HEK293 (cell line): ENCODE measurements at regions not wholly inside any gene's neighbourhood (a gene's known extent, or its start where the extent isn't known, plus 50 kb on each side); places are given as distances from the start of the nearest gene placed in this dataset.

Experiments used
- CTCF ChIP-seq: fragments of 450-650 bp; formaldehyde crosslinking; IDR thresholded peaks from 2 replicates; pipeline ENCODE4 v1.5.1; 2016; ENCODE audit warnings: missing biosample characterization, missing genetic modification characterization
- HOXD13 ChIP-seq: sonication (generic); formaldehyde crosslinking; IDR thresholded peaks from 2 replicates; pipeline ENCODE4 v1.8.0; 2022; ENCODE audit warnings: missing genetic modification reagents, borderline replicate concordance
- KLF1 ChIP-seq: fragments of 450-650 bp; formaldehyde crosslinking; IDR thresholded peaks from 2 replicates; pipeline ENCODE4 v1.5.1; 2016; ENCODE audit warnings: missing biosample characterization, missing genetic modification characterization
- REST ChIP-seq: fragments of 450-650 bp; formaldehyde crosslinking; IDR thresholded peaks from 2 replicates; pipeline ENCODE4 v1.5.1; 2016; ENCODE audit warnings: missing biosample characterization, missing genetic modification characterization
- SP2 ChIP-seq: fragments of 450-650 bp; formaldehyde crosslinking; IDR thresholded peaks from 2 replicates; pipeline ENCODE4 v1.5.1; 2016; ENCODE audit warnings: missing biosample characterization, missing genetic modification characterization
- ZNF768 ChIP-seq: fragments of 450-650 bp; formaldehyde crosslinking; IDR thresholded peaks from 2 replicates; pipeline ENCODE4 v1.5.1; 2018; ENCODE audit warnings: missing biosample characterization, mild to moderate bottlenecking, missing genetic modification characterization
- ZNF777 ChIP-seq: fragments of 450-650 bp; formaldehyde crosslinking; IDR thresholded peaks from 2 replicates; pipeline ENCODE4 v1.5.1; 2017; ENCODE audit warnings: missing biosample characterization, missing genetic modification characterization, borderline replicate concordance
- TF ChIP-seq, protein P1 (sequence below): sonication (generic); formaldehyde crosslinking; IDR thresholded peaks from 2 replicates; pipeline ENCODE4 v1.8.1; 2022; ENCODE audit warnings: mild to moderate bottlenecking, moderate library complexity, missing genetic modification reagents
- TF ChIP-seq, protein P2 (sequence below): fragments of 450-650 bp; formaldehyde crosslinking; IDR thresholded peaks from 2 replicates; pipeline ENCODE4 v1.5.1; 2016; ENCODE audit warnings: missing biosample characterization, missing genetic modification characterization

- TF ChIP-seq ZNF777 (tag by site-specific recombination) (no peak), CTCF (tag by site-specific recombination) (no peak), ZNF768 (no peak), KLF1 (tag by site-specific recombination) (no peak), HOXD13 (CRISPR knock-in tag) (no peak), REST (tag by site-specific recombination) (no peak), SP2 (no peak)
- TF ChIP-seq, protein P1, sequence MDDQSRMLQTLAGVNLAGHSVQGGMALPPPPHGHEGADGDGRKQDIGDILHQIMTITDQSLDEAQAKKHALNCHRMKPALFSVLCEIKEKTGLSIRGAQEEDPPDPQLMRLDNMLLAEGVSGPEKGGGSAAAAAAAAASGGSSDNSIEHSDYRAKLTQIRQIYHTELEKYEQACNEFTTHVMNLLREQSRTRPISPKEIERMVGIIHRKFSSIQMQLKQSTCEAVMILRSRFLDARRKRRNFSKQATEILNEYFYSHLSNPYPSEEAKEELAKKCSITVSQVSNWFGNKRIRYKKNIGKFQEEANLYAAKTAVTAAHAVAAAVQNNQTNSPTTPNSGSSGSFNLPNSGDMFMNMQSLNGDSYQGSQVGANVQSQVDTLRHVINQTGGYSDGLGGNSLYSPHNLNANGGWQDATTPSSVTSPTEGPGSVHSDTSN = no peak
- TF ChIP-seq, protein P2, sequence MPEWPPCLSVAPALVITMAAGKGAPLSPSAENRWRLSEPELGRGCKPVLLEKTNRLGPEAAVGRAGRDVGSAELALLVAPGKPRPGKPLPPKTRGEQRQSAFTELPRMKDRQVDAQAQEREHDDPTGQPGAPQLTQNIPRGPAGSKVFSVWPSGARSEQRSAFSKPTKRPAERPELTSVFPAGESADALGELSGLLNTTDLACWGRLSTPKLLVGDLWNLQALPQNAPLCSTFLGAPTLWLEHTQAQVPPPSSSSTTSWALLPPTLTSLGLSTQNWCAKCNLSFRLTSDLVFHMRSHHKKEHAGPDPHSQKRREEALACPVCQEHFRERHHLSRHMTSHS (tag by site-specific recombination) = no peak
Measured at GRCh38 chr6:169058634-169059033, 195.0 kb downstream of the THBS2 start.
